Neutrophil (primary cell): ENCODE measurements at regions not wholly inside any gene's neighbourhood (a gene's known extent, or its start where the extent isn't known, plus 50 kb on each side); places are given as distances from the start of the nearest gene placed in this dataset.

Source experiments
- H3K27ac ChIP-seq: fragments of 200-600 bp; sonication (generic); 2 replicates; pipeline ENCODE4 v1.5.1; 2016; ENCODE audit warnings: mild to moderate bottlenecking, moderate library complexity
- H3K27me3 ChIP-seq: fragments of 200-600 bp; sonication (generic); 2 replicates; pipeline ENCODE4 v1.6.0; 2016; ENCODE audit warnings: mild to moderate bottlenecking
- H3K36me3 ChIP-seq: fragments of 200-600 bp; sonication (generic); 2 replicates; pipeline ENCODE4 v1.5.1; 2017
- H3K4me1 ChIP-seq, 2 experiments: fragments of 200-600 bp in 1 of 2; sonication (generic) in 1 of 2; 1 replicate in 1 of 2; 2 replicates in 1 of 2; pipeline versions ENCODE4 v1.5.1 to v1.6.1; 2013 to 2016; ENCODE audit warnings: low read depth in 1 of 2, low read length in 1 of 2, mild to moderate bottlenecking in 1 of 2, moderate library complexity in 1 of 2; ENCODE audit not compliant: control insufficient read depth in 1 of 2, insufficient read depth in 1 of 2
- H3K4me3 ChIP-seq, 2 experiments: fragments of 200-600 bp in 1 of 2; sonication (generic) in 1 of 2; 1 replicate in 1 of 2; 2 replicates in 1 of 2; pipeline ENCODE4 v1.5.1; 2013 to 2016; ENCODE audit warnings: low read depth in 1 of 2, low read length in 1 of 2, mild to moderate bottlenecking in 1 of 2, moderate library complexity in 1 of 2
- H3K9me3 ChIP-seq: fragments of 200-600 bp; sonication (generic); 2 replicates; pipeline ENCODE4 v1.5.1; 2016
- CTCF ChIP-seq: fragments of 200-600 bp; sonication (generic); IDR thresholded peaks from 2 replicates; pipeline ENCODE4 v1.5.1; 2016; ENCODE audit warnings: antibody characterized with exemption

- peaks cover 30 to 38% of the 10 kb centered on the region in 2 experiments for H3K4me1 ChIP-seq
- peak overlapping the region; percentile 16 to 28 for H3K4me3 ChIP-seq
- peak overlapping the region; percentile 78 for H3K27ac ChIP-seq
Measured at GRCh38 chr12:98439471-98439951, 75.9 kb upstream of the TMPO start.

GRCh38 chr12:98439981-98440581 lies 75.3 kb upstream of the TMPO start:
- TF ChIP-seq CTCF = no peak
- Histone ChIP-seq H3K9me3 (no peaks in the 10 kb centered on the region), H3K36me3 (no peaks in the 10 kb centered on the region), H3K27ac (peak overlapping the region; percentile 78), H3K27me3 (peaks cover 73% of the 10 kb centered on the region), H3K4me1 (peaks cover 30 to 38% of the 10 kb centered on the region in 2 experiments), H3K4me3 (peak overlapping the region; percentile 16 to 28)

More at GRCh38 chr12:98439471-98439951, 75.9 kb upstream of the TMPO start:
- Histone ChIP-seq H3K27me3 (peaks cover 73% of the 10 kb centered on the region), H3K36me3 (no peaks in the 10 kb centered on the region), H3K9me3 (no peaks in the 10 kb centered on the region)
- no peak for TF ChIP-seq CTCF

GRCh38 chr12:98446060-98446459 lies 69.3 kb upstream of the TMPO start:
- Histone ChIP-seq H3K27me3 (peaks cover 78% of the 10 kb centered on the region), H3K9me3 (no peaks in the 10 kb centered on the region), H3K36me3 (no peaks in the 10 kb centered on the region), H3K27ac (no peak overlapping the region), H3K4me1 (peaks cover 20 to 27% of the 10 kb centered on the region in 2 experiments), H3K4me3 (no peak overlapping the region)
- TF ChIP-seq CTCF = no peak

DNA sequence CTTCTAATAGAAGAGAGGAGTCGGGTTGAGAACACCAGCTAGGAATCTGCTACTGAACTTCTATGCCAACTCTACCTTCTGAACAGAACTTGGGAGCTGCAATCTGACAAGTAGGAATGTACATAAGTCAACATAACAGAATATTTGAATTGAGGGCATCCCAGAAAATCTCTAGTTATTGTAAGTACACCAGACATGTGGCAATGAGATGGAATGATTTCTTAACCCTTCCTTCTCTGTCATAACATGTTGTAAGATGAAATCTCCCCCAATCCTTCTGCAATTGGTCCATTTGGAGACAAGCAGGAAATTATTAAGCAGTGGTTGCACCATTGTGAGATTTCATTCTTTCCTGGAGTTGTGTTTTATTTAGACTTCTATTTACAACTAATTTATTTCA lies 68.7 kb upstream of the TMPO start:
- Histone ChIP-seq H3K4me1 (peaks cover 18 to 26% of the 10 kb centered on the region in 2 experiments), H3K9me3 (no peaks in the 10 kb centered on the region), H3K4me3 (no peak overlapping the region), H3K27ac (no peak overlapping the region), H3K27me3 (peaks cover 82% of the 10 kb centered on the region), H3K36me3 (no peaks in the 10 kb centered on the region)
- no peak for TF ChIP-seq CTCF

DNA sequence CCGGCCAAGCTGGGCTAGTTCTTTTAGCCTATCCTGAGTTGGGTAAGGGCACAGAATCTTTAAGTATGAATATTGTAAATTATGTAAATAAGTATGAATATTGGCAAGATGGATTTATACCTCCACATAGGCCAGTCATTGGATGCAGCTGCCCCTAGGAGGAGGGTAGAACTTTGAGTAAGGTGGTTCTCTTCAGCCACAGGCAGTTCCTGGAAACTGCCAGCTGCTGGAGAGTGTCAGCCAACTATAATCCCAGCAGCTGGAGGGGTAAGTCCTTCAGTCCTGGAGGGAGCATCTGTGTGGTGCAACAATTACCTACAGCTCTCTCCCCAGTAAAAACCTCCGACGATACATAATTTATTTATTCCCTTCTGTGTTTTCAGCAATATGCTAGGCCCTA lies 65.8 kb upstream of the TMPO start:
- TF ChIP-seq CTCF = no peak
- H3K4me3 ChIP-seq = no peak overlapping the region
- H3K36me3 ChIP-seq = no peaks in the 10 kb centered on the region
- no peaks in the 10 kb centered on the region for H3K9me3 ChIP-seq
- H3K27me3 ChIP-seq = peaks cover 85% of the 10 kb centered on the region
- H3K27ac ChIP-seq = no peak overlapping the region
- H3K4me1 ChIP-seq = peaks cover 18 to 19% of the 10 kb centered on the region in 2 experiments
